ENCODE measurements at regions not wholly inside any gene's neighbourhood (a gene's known extent, or its start where the extent isn't known, plus 50 kb on each side); places are given as distances from the start of the nearest gene placed in this dataset.
A peak's percentile ranks its signal among the peaks of the same experiment; 100 is the strongest.

- H4K20me1 ChIP-seq (ENCODE audit: insufficient read depth, low read length), result no peaks in the 10 kb centered on the region
- H3K27ac ChIP-seq (ENCODE audit: insufficient read depth, low read length), result no peak overlapping the region
- H3K4me2 ChIP-seq (ENCODE audit: low read depth, low read length), result no peak overlapping the region
- H2BK5ac ChIP-seq (ENCODE audit: low read depth, low read length, poor library complexity, severe bottlenecking), result no peak overlapping the region
- no peak overlapping the region for H3K18ac ChIP-seq (ENCODE audit: low read depth, low read length)
- BruUV-seq (replicated peaks), result no TSS peak
- no peaks in the 10 kb centered on the region for H3K4me1 ChIP-seq (ENCODE audit: control insufficient read depth, insufficient read depth, low read length)
- H3K9ac ChIP-seq (ENCODE audit: low read depth, low read length), result no peak overlapping the region
- DNase-seq (peak; percentile 81), ATAC-seq (ENCODE audit: low read depth) (peak; percentile 72)
- H3K14ac ChIP-seq (replicated peaks; ENCODE audit: low read depth, low read length), result no peak overlapping the region
- no peak overlapping the region for H2AFZ ChIP-seq (replicated peaks; ENCODE audit: low read length, poor library complexity)
- no peak overlapping the region for H3K56ac ChIP-seq (ENCODE audit: extremely low read depth, insufficient read depth, low read length)
- WGBS, 2 experiments (ENCODE audit: extremely low coverage in 2 of 2, insufficient read length in 1 of 2), result no CpG with 5 or more reads among the region's 3 CpGs
- H3K27me3 ChIP-seq (ENCODE audit: control insufficient read depth, insufficient read depth, low read length), result peaks cover 7% of the 10 kb centered on the region
- H3K23ac ChIP-seq (ENCODE audit: low read depth, low read length), result no peak overlapping the region
- no peak overlapping the region for H2BK120ac ChIP-seq (ENCODE audit: low read depth, low read length)
- in situ Hi-C loops (cut with MboI; ENCODE audit: low sequenced_read_pairs), result no loop called here
- no peaks in the 10 kb centered on the region for H3K36me3 ChIP-seq (ENCODE audit: control insufficient read depth, insufficient read depth, low read length)
- H2BK20ac ChIP-seq (ENCODE audit: low read depth, low read length), result no peak overlapping the region
- peaks cover 3% of the 10 kb centered on the region for H3K9me3 ChIP-seq (ENCODE audit: control insufficient read depth, insufficient read depth, low read length)
- no peak overlapping the region for H3K4me3 ChIP-seq (ENCODE audit: insufficient read depth, low read depth, low read length)
- no peak overlapping the region for H4K91ac ChIP-seq (ENCODE audit: insufficient read depth, low read depth, low read length)
- H2AK9ac ChIP-seq (replicated peaks; ENCODE audit: low read depth, low read length, poor library complexity), result no peak overlapping the region
- no peak overlapping the region for H2AK5ac ChIP-seq (ENCODE audit: low read depth, low read length)
- H3K9me1 ChIP-seq (ENCODE audit: insufficient read depth, low read length), result no peaks in the 10 kb centered on the region
- no peak overlapping the region for H4K8ac ChIP-seq (ENCODE audit: low read depth in 2 of 2, low read length in 2 of 2)
- intact Hi-C loops (cut with micrococcal nuclease), result no loop called here
- no peak overlapping the region for H3K4ac ChIP-seq (ENCODE audit: low read depth, low read length)
- POLR2A ChIA-PET (ENCODE audit: unreplicated experiment), result no interaction called here
- no peak overlapping the region for H4K5ac ChIP-seq (ENCODE audit: low read depth, low read length)
- TF ChIP-seq MAFK (IDR thresholded peaks at IDR 0.05; ENCODE audit: low read depth, low read length) (peak; percentile 82), NFE2L2 (IDR thresholded peaks at IDR 0.05; ENCODE audit: low read depth, low read length) (no peak), USF2 (IDR thresholded peaks at IDR 0.05; ENCODE audit: low read depth, low read length) (peak; percentile 45; the same call in 1 of the 2 replicates), CEBPB (IDR thresholded peaks at IDR 0.05; ENCODE audit: low read depth, low read length) (peak; percentile 44; the same call in 1 of the 2 replicates)
- TF ChIP-seq, protein P1, sequence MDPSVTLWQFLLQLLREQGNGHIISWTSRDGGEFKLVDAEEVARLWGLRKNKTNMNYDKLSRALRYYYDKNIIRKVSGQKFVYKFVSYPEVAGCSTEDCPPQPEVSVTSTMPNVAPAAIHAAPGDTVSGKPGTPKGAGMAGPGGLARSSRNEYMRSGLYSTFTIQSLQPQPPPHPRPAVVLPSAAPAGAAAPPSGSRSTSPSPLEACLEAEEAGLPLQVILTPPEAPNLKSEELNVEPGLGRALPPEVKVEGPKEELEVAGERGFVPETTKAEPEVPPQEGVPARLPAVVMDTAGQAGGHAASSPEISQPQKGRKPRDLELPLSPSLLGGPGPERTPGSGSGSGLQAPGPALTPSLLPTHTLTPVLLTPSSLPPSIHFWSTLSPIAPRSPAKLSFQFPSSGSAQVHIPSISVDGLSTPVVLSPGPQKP (IDR thresholded peaks at IDR 0.05; ENCODE audit: borderline replicate concordance, low read depth, low read length), result no peak
- H3K79me1 ChIP-seq (ENCODE audit: low read depth in 1 of 2, low read length in 2 of 2), result no peaks in the 10 kb centered on the region
- H2BK15ac ChIP-seq (ENCODE audit: low read depth, low read length), result no peak overlapping the region
- dilution Hi-C loops (cut with HindIII; ENCODE audit: low sequenced_read_pairs, unreplicated experiment), result no loop called here
- CTCF ChIA-PET, result no interaction called here
These were observed 149.7 kb upstream of the ZNF236 start for GRCh38 chr18:76672627-76673026.

Data from IMR-90 (cell line).